ENCODE measurements at regions not wholly inside any gene's neighbourhood (a gene's known extent, or its start where the extent isn't known, plus 50 kb on each side); places are given as distances from the start of the nearest gene placed in this dataset.
A peak's percentile ranks its signal among the peaks of the same experiment; 100 is the strongest.

DNA sequence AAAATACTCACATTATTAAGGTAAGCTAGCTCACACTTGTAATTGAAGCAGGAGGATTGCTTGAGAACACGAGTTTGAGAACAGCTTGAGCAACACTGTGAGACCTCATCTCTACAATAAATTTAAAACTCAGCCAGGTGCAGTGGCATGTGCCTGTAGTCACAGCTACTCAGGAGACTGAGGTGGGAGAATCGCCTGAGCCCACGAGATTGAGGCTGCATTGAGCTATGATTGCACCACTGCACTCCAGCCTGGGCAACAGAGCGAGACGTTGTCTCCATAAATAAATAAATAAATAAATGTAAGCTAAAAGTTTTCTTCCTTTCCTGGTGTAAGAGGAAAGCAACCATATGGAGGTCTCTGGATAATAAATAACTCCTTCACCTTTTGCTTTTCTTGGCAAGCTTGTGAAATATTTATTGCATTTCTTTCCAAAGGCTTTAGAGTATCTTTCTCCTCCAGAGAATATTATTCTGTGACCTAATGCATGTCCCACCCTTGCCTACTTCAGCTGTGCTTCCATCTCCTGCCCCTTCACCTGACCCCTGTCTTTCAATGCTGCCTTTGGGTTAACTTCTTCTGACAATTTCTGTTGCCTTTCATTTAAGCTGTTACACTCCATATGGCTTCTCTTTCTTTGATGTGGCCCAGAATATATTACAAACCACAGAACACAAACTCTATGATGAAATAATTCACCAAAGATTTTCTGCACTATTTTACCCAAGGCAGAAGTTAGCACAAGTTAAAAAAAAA, 280.7 kb upstream of the RND3 start:
- H3K27ac Mint-ChIP-seq: no peak overlapping the region
- H3K36me3 Mint-ChIP-seq: no peaks in the 10 kb centered on the region
- DNase-seq (ENCODE audit: low spot score) (no peak), ATAC-seq (no peak)
- peaks cover 7% of the 10 kb centered on the region; the same call in 1 of the 2 replicates for H3K9me3 Mint-ChIP-seq
- H3K4me1 Mint-ChIP-seq: peaks cover 3% of the 10 kb centered on the region; the same call in 1 of the 2 replicates
- H3K27me3 Mint-ChIP-seq (ENCODE audit: low read depth): no peaks in the 10 kb centered on the region
- no peak overlapping the region for H3K4me3 Mint-ChIP-seq
- ChIA-PET CTCF (interaction anchor here (0.9 kb wide), 1 partner anchor 220 kb away, joined by 3 read pairs; no protein-coding TSS in a partner anchor), POLR2A (no interaction called here)
- no peak for TF ChIP-seq NR1H2 (CRISPR knock-in tag; IDR thresholded peaks at IDR 0.05)

DNA sequence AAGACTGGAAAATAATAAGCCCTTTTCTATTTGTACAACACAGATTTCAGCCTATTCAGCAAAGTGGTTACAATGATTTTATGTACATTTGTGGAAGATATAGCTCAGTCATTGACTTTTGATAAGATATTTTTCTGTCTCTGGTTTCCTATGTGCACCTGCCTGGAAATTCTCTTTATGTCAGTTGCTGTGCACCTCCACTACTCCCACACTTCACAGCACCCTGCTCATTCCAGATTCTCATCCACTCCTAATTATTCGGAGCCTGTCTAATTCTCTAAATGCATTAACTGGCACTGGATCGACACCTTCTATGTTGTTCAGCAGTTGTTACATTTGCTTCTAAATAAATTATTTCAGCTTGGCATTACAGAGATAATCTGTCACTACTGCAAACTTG, 275.1 kb upstream of the RND3 start:
- Mint-ChIP-seq H3K36me3 (peaks cover 21% of the 10 kb centered on the region), H3K4me1 (peaks cover 17% of the 10 kb centered on the region), H3K4me3 (no peak overlapping the region), H3K27me3 (ENCODE audit: low read depth) (no peaks in the 10 kb centered on the region), H3K27ac (no peak overlapping the region), H3K9me3 (peaks cover 32% of the 10 kb centered on the region)
- POLR2A ChIA-PET: no interaction called here
- DNase-seq (ENCODE audit: low spot score) (no peak), ATAC-seq (no peak)
- CTCF ChIA-PET: no interaction called here
- TF ChIP-seq CBFB (CRISPR knock-in tag; IDR thresholded peaks at IDR 0.05; ENCODE audit: low read depth) (no peak), NFATC4 (CRISPR knock-in tag; IDR thresholded peaks at IDR 0.05) (no peak), JUN (CRISPR knock-in tag; IDR thresholded peaks at IDR 0.05) (no peak), EMX1 (CRISPR knock-in tag; IDR thresholded peaks at IDR 0.05) (no peak)
- TF ChIP-seq, protein P1, sequence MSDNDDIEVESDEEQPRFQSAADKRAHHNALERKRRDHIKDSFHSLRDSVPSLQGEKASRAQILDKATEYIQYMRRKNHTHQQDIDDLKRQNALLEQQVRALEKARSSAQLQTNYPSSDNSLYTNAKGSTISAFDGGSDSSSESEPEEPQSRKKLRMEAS (CRISPR knock-in tag; IDR thresholded peaks at IDR 0.05): no peak
- TF ChIP-seq, protein P2, sequence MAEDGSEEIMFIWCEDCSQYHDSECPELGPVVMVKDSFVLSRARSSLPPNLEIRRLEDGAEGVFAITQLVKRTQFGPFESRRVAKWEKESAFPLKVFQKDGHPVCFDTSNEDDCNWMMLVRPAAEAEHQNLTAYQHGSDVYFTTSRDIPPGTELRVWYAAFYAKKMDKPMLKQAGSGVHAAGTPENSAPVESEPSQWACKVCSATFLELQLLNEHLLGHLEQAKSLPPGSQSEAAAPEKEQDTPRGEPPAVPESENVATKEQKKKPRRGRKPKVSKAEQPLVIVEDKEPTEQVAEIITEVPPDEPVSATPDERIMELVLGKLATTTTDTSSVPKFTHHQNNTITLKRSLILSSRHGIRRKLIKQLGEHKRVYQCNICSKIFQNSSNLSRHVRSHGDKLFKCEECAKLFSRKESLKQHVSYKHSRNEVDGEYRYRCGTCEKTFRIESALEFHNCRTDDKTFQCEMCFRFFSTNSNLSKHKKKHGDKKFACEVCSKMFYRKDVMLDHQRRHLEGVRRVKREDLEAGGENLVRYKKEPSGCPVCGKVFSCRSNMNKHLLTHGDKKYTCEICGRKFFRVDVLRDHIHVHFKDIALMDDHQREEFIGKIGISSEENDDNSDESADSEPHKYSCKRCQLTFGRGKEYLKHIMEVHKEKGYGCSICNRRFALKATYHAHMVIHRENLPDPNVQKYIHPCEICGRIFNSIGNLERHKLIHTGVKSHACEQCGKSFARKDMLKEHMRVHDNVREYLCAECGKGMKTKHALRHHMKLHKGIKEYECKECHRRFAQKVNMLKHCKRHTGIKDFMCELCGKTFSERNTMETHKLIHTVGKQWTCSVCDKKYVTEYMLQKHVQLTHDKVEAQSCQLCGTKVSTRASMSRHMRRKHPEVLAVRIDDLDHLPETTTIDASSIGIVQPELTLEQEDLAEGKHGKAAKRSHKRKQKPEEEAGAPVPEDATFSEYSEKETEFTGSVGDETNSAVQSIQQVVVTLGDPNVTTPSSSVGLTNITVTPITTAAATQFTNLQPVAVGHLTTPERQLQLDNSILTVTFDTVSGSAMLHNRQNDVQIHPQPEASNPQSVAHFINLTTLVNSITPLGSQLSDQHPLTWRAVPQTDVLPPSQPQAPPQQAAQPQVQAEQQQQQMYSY (CRISPR knock-in tag; IDR thresholded peaks at IDR 0.05): no peak

DNA sequence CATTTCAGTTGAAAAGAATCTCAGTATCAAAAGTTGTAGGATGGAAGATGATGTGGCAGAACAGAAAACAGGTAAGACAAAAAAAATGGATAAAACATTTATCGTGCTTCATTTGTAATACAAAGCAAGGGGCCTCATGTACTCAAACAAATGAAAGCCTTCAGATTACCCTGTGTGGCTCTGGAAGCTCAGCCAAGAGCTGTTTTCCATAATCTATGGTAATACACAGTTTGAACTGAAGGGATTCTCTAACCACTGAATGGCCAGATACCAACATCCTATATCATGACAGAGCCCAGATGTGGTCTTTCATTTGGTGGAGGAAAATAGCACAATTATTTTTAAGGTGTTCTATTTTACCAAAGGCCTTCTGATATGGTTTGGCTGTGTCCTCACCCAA, 272.1 kb upstream of the RND3 start:
- Mint-ChIP-seq H3K4me1 (peaks cover 42% of the 10 kb centered on the region), H3K27me3 (ENCODE audit: low read depth) (no peaks in the 10 kb centered on the region), H3K27ac (peak overlapping the region; percentile 21; the same call in 1 of the 2 replicates), H3K36me3 (peaks cover 31% of the 10 kb centered on the region), H3K4me3 (no peak overlapping the region), H3K9me3 (peaks cover 33% of the 10 kb centered on the region)
- CTCF ChIA-PET: no interaction called here
- ATAC-seq: peak; percentile 95
- POLR2A ChIA-PET: no interaction called here
- DNase-seq (ENCODE audit: low spot score): no peak
- TF ChIP-seq SMAD3 (CRISPR knock-in tag; IDR thresholded peaks at IDR 0.05; ENCODE audit: borderline replicate concordance): no peak
- TF ChIP-seq FOXK1 (CRISPR knock-in tag; IDR thresholded peaks at IDR 0.05): no peak

DNA sequence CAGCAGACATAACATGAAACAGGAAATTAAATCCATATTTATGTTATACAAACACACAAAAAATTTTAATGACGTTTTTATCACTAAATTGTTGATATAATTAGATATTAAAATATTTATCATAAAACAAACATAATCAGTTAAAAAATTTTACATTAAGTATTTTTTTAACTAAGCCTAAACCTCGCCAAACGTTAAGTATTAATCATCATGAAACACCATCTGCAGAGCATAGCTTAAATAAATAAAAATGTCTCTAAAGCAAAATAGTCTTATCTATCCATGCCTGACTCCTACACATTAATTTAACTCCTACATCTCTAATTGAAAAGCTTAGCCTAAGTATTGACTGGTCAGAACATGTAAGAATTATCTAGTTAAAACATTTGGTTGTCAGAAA, 271.6 kb upstream of the RND3 start:
- Mint-ChIP-seq H3K27ac (peak overlapping the region; percentile 21; the same call in 1 of the 2 replicates), H3K4me1 (peaks cover 43% of the 10 kb centered on the region), H3K36me3 (peaks cover 32% of the 10 kb centered on the region), H3K4me3 (no peak overlapping the region), H3K27me3 (ENCODE audit: low read depth) (no peaks in the 10 kb centered on the region), H3K9me3 (peaks cover 29% of the 10 kb centered on the region)
- DNase-seq (ENCODE audit: low spot score) (no peak), ATAC-seq (no peak)
- ChIA-PET CTCF (no interaction called here), POLR2A (no interaction called here)
- TF ChIP-seq IRF2 (CRISPR knock-in tag; IDR thresholded peaks at IDR 0.05; ENCODE audit: borderline replicate concordance, low read depth) (no peak), PRRX2 (CRISPR knock-in tag; IDR thresholded peaks at IDR 0.05) (no peak), EMX1 (CRISPR knock-in tag; IDR thresholded peaks at IDR 0.05) (no peak), CBFB (CRISPR knock-in tag; IDR thresholded peaks at IDR 0.05; ENCODE audit: low read depth) (no peak), ZNF121 (CRISPR knock-in tag; IDR thresholded peaks at IDR 0.05) (no peak)
- TF ChIP-seq, protein P3, sequence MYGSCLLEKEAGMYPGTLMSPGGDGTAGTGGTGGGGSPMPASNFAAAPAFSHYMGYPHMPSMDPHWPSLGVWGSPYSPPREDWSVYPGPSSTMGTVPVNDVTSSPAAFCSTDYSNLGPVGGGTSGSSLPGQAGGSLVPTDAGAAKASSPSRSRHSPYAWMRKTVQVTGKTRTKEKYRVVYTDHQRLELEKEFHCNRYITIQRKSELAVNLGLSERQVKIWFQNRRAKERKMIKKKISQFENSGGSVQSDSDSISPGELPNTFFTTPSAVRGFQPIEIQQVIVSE (CRISPR knock-in tag; IDR thresholded peaks at IDR 0.05; ENCODE audit: borderline replicate concordance): no peak
- TF ChIP-seq, protein P4, sequence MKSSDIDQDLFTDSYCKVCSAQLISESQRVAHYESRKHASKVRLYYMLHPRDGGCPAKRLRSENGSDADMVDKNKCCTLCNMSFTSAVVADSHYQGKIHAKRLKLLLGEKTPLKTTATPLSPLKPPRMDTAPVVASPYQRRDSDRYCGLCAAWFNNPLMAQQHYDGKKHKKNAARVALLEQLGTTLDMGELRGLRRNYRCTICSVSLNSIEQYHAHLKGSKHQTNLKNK (CRISPR knock-in tag; IDR thresholded peaks at IDR 0.05): no peak
- TF ChIP-seq, protein P5, sequence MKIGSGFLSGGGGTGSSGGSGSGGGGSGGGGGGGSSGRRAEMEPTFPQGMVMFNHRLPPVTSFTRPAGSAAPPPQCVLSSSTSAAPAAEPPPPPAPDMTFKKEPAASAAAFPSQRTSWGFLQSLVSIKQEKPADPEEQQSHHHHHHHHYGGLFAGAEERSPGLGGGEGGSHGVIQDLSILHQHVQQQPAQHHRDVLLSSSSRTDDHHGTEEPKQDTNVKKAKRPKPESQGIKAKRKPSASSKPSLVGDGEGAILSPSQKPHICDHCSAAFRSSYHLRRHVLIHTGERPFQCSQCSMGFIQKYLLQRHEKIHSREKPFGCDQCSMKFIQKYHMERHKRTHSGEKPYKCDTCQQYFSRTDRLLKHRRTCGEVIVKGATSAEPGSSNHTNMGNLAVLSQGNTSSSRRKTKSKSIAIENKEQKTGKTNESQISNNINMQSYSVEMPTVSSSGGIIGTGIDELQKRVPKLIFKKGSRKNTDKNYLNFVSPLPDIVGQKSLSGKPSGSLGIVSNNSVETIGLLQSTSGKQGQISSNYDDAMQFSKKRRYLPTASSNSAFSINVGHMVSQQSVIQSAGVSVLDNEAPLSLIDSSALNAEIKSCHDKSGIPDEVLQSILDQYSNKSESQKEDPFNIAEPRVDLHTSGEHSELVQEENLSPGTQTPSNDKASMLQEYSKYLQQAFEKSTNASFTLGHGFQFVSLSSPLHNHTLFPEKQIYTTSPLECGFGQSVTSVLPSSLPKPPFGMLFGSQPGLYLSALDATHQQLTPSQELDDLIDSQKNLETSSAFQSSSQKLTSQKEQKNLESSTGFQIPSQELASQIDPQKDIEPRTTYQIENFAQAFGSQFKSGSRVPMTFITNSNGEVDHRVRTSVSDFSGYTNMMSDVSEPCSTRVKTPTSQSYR (CRISPR knock-in tag; IDR thresholded peaks at IDR 0.05): no peak
- TF ChIP-seq, protein P6, sequence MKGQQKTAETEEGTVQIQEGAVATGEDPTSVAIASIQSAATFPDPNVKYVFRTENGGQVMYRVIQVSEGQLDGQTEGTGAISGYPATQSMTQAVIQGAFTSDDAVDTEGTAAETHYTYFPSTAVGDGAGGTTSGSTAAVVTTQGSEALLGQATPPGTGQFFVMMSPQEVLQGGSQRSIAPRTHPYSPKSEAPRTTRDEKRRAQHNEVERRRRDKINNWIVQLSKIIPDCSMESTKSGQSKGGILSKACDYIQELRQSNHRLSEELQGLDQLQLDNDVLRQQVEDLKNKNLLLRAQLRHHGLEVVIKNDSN (CRISPR knock-in tag; IDR thresholded peaks at IDR 0.05): no peak
- TF ChIP-seq, protein P7, sequence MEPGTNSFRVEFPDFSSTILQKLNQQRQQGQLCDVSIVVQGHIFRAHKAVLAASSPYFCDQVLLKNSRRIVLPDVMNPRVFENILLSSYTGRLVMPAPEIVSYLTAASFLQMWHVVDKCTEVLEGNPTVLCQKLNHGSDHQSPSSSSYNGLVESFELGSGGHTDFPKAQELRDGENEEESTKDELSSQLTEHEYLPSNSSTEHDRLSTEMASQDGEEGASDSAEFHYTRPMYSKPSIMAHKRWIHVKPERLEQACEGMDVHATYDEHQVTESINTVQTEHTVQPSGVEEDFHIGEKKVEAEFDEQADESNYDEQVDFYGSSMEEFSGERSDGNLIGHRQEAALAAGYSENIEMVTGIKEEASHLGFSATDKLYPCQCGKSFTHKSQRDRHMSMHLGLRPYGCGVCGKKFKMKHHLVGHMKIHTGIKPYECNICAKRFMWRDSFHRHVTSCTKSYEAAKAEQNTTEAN (CRISPR knock-in tag; IDR thresholded peaks at IDR 0.05): no peak
- TF ChIP-seq, protein P8, sequence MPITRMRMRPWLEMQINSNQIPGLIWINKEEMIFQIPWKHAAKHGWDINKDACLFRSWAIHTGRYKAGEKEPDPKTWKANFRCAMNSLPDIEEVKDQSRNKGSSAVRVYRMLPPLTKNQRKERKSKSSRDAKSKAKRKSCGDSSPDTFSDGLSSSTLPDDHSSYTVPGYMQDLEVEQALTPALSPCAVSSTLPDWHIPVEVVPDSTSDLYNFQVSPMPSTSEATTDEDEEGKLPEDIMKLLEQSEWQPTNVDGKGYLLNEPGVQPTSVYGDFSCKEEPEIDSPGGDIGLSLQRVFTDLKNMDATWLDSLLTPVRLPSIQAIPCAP (CRISPR knock-in tag; IDR thresholded peaks at IDR 0.05): no peak

All from WTC11 (cell line).